Endothelial cell (in vitro differentiated cells): ENCODE measurements at regions not wholly inside any gene's neighbourhood (a gene's known extent, or its start where the extent isn't known, plus 50 kb on each side); places are given as distances from the start of the nearest gene placed in this dataset.
"Not testable (repeated sequence)": the region's sequence is repeated elsewhere in the genome, so short reads cannot be mapped to it uniquely, and the experiment has no call there.

ENCODE experiments used
- DNase-seq: peaks from one replicate; pipeline ENCODE4 v3.0.0; 2021; ENCODE audit warnings: low spot score
- H3K27ac Mint-ChIP-seq: one replicate; pipeline ENCODE4 v1.8.0; 2021; ENCODE audit warnings: mixed read lengths, inconsistent platforms; ENCODE audit not compliant: unreplicated experiment
- H3K27me3 Mint-ChIP-seq: one replicate; pipeline ENCODE4 v1.8.0; 2021; ENCODE audit warnings: mild to moderate bottlenecking, moderate library complexity, mixed read lengths, inconsistent platforms; ENCODE audit not compliant: unreplicated experiment
- H3K36me3 Mint-ChIP-seq: one replicate; pipeline ENCODE4 v1.8.0; 2021; ENCODE audit warnings: mild to moderate bottlenecking, low read depth, mixed read lengths, inconsistent platforms; ENCODE audit not compliant: unreplicated experiment
- H3K4me1 Mint-ChIP-seq: one replicate; pipeline ENCODE4 v1.8.0; 2021; ENCODE audit warnings: mild to moderate bottlenecking, mixed read lengths, inconsistent platforms; ENCODE audit not compliant: unreplicated experiment
- H3K4me3 Mint-ChIP-seq: one replicate; pipeline ENCODE4 v1.8.0; 2021; ENCODE audit warnings: mild to moderate bottlenecking, mixed read lengths, inconsistent platforms; ENCODE audit not compliant: unreplicated experiment
- H3K9me3 Mint-ChIP-seq: one replicate; pipeline ENCODE4 v1.8.0; 2021; ENCODE audit warnings: mixed read lengths, inconsistent platforms; ENCODE audit not compliant: unreplicated experiment
- CTCF ChIP-seq: fragments of 200-600 bp; sonication (generic); IDR thresholded peaks from one replicate; pipeline ENCODE4 v1.5.0; 2021; ENCODE audit warnings: antibody characterized with exemption; ENCODE audit not compliant: unreplicated experiment

GRCh38 chr7:46912692-46913091 is 669.2 kb downstream of the TNS3 start:
- Mint-ChIP-seq H3K27ac (no peak overlapping the region), H3K9me3 (no peaks in the 10 kb centered on the region), H3K4me1 (peaks cover 6% of the 10 kb centered on the region), H3K27me3 (peaks cover 4% of the 10 kb centered on the region), H3K36me3 (no peaks in the 10 kb centered on the region), H3K4me3 (no peak overlapping the region)
- no peak for TF ChIP-seq CTCF
- no peak for DNase-seq

GRCh38 chr7:46909601-46910051 is 672.3 kb downstream of the TNS3 start:
- TF ChIP-seq CTCF = no peak
- H3K36me3 Mint-ChIP-seq = no peaks in the 10 kb centered on the region
- peaks cover under 1% of the 10 kb centered on the region for H3K27me3 Mint-ChIP-seq
- H3K27ac Mint-ChIP-seq = no peak overlapping the region
- H3K4me1 Mint-ChIP-seq = peaks cover 9% of the 10 kb centered on the region
- no peak for DNase-seq
- no peaks in the 10 kb centered on the region for H3K9me3 Mint-ChIP-seq
- H3K4me3 Mint-ChIP-seq = no peak overlapping the region

- H3K36me3 Mint-ChIP-seq = no peaks in the 10 kb centered on the region
Measured at GRCh38 chr7:46908770-46909169, 673.1 kb downstream of the TNS3 start.

GRCh38 chr7:46904523-46904922 is 677.4 kb downstream of the TNS3 start:
- H3K27ac Mint-ChIP-seq, DNase-seq, H3K4me3 Mint-ChIP-seq, H3K27me3 Mint-ChIP-seq, H3K4me1 Mint-ChIP-seq, H3K36me3 Mint-ChIP-seq, H3K9me3 Mint-ChIP-seq: not testable (repeated sequence)

More at GRCh38 chr7:46908770-46909169, 673.1 kb downstream of the TNS3 start:
- H3K27ac Mint-ChIP-seq = no peak overlapping the region
- no peaks in the 10 kb centered on the region for H3K9me3 Mint-ChIP-seq
- no peak for DNase-seq
- no peaks in the 10 kb centered on the region for H3K27me3 Mint-ChIP-seq
- no peak overlapping the region for H3K4me3 Mint-ChIP-seq
- no peak for TF ChIP-seq CTCF
- peaks cover 9% of the 10 kb centered on the region for H3K4me1 Mint-ChIP-seq

- Mint-ChIP-seq H3K4me3 (no peak overlapping the region), H3K27me3 (no peaks in the 10 kb centered on the region), H3K4me1 (peaks cover 1% of the 10 kb centered on the region), H3K9me3 (no peaks in the 10 kb centered on the region), H3K36me3 (no peaks in the 10 kb centered on the region), H3K27ac (no peak overlapping the region)
- DNase-seq = no peak
- no peak for TF ChIP-seq CTCF
Measured at GRCh38 chr7:46902463-46902862, 679.4 kb downstream of the TNS3 start.
